ENCODE measurements at regions not wholly inside any gene's neighbourhood (a gene's known extent, or its start where the extent isn't known, plus 50 kb on each side); places are given as distances from the start of the nearest gene placed in this dataset.

DNA sequence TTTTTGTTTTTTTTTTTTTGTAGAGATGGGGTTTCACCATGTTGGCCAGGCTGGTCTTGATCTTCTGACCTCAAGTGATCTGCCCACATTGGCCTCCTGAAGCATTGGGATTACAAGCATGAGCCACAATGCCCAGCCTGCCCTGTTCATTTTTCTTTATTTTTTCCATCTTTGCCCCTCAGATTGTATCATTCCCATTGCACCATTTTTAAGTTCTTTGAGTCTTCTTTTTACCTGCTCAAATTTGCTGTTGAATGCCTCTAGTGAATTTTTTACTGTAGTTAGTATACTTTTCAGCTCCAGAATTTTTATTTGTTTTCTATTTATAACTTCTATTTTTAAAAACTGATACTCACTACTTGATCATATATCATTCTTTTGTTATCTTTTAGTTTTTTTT lies 101.4 kb upstream of the SLC4A10 start:
- Histone ChIP-seq H3K27me3 (ENCODE audit: control insufficient read depth, insufficient read depth, low read length) (no peaks in the 10 kb centered on the region), H4K5ac (ENCODE audit: low read depth, low read length) (no peak overlapping the region), H2BK20ac (ENCODE audit: low read depth, low read length) (no peak overlapping the region), H2BK15ac (ENCODE audit: low read depth, low read length) (no peak overlapping the region), H2BK120ac (ENCODE audit: low read depth, low read length) (no peak overlapping the region), H3K4me2 (ENCODE audit: low read depth, low read length) (no peak overlapping the region), H3K9ac (ENCODE audit: low read depth, low read length) (no peak overlapping the region), H3K36me3 (ENCODE audit: control insufficient read depth, insufficient read depth, low read length) (no peaks in the 10 kb centered on the region), H4K91ac (ENCODE audit: insufficient read depth, low read depth, low read length) (no peak overlapping the region), H4K8ac (ENCODE audit: low read depth in 2 of 2, low read length in 2 of 2) (no peak overlapping the region), H3K14ac (replicated peaks; ENCODE audit: low read depth, low read length) (no peak overlapping the region), H3K56ac (ENCODE audit: extremely low read depth, insufficient read depth, low read length) (no peak overlapping the region), H2AK5ac (ENCODE audit: low read depth, low read length) (no peak overlapping the region), H3K4me1 (ENCODE audit: control insufficient read depth, insufficient read depth, low read length) (no peaks in the 10 kb centered on the region), H2AK9ac (replicated peaks; ENCODE audit: low read depth, low read length, poor library complexity) (no peak overlapping the region), H2AFZ (replicated peaks; ENCODE audit: low read length, poor library complexity) (no peak overlapping the region), H3K9me3 (ENCODE audit: control insufficient read depth, insufficient read depth, low read length) (no peaks in the 10 kb centered on the region), H2BK5ac (ENCODE audit: low read depth, low read length, poor library complexity, severe bottlenecking) (no peak overlapping the region), H3K27ac (ENCODE audit: insufficient read depth, low read length) (no peak overlapping the region), H3K4ac (ENCODE audit: low read depth, low read length) (no peak overlapping the region), H3K23ac (ENCODE audit: low read depth, low read length) (no peak overlapping the region), H3K79me1 (ENCODE audit: low read depth in 1 of 2, low read length in 2 of 2) (no peaks in the 10 kb centered on the region), H3K9me1 (ENCODE audit: insufficient read depth, low read length) (no peaks in the 10 kb centered on the region), H3K4me3 (ENCODE audit: insufficient read depth, low read depth, low read length) (no peak overlapping the region), H4K20me1 (ENCODE audit: insufficient read depth, low read length) (no peaks in the 10 kb centered on the region), H3K18ac (ENCODE audit: low read depth, low read length) (no peak overlapping the region)
- POLR2A ChIA-PET (ENCODE audit: unreplicated experiment): no interaction called here
- DNase-seq: no peak
- dilution Hi-C loops (cut with HindIII; ENCODE audit: low sequenced_read_pairs, unreplicated experiment): no loop called here
- ATAC-seq (ENCODE audit: low read depth): no peak
- BruUV-seq (replicated peaks): no TSS peak
- intact Hi-C loops (cut with micrococcal nuclease): no loop called here
- TF ChIP-seq MAFK (IDR thresholded peaks at IDR 0.05; ENCODE audit: low read depth, low read length) (no peak), MAZ (IDR thresholded peaks at IDR 0.05; ENCODE audit: borderline replicate concordance, low read depth, low read length) (no peak), RAD21 (IDR thresholded peaks at IDR 0.05; ENCODE audit: low read length) (no peak), POLR2A (IDR thresholded peaks at IDR 0.05; ENCODE audit: low read depth, low read length) (no peak), CHD1 (IDR thresholded peaks at IDR 0.05; ENCODE audit: low read depth, low read length) (no peak), MXI1 (IDR thresholded peaks at IDR 0.05; ENCODE audit: borderline replicate concordance, low read depth, low read length) (no peak), NFE2L2 (IDR thresholded peaks at IDR 0.05; ENCODE audit: low read depth, low read length) (no peak), RCOR1 (IDR thresholded peaks at IDR 0.05; ENCODE audit: insufficient replicate concordance, low read length) (no peak), CEBPB (IDR thresholded peaks at IDR 0.05; ENCODE audit: low read depth, low read length) (no peak), SMC3 (IDR thresholded peaks at IDR 0.05; ENCODE audit: low read depth, low read length) (no peak), FOS (IDR thresholded peaks at IDR 0.05; ENCODE audit: low read depth, low read length) (no peak), BHLHE40 (IDR thresholded peaks at IDR 0.05; ENCODE audit: low read depth, low read length) (no peak), RFX5 (IDR thresholded peaks at IDR 0.05; ENCODE audit: low read depth, low read length) (no peak)
- TF ChIP-seq, protein P1, sequence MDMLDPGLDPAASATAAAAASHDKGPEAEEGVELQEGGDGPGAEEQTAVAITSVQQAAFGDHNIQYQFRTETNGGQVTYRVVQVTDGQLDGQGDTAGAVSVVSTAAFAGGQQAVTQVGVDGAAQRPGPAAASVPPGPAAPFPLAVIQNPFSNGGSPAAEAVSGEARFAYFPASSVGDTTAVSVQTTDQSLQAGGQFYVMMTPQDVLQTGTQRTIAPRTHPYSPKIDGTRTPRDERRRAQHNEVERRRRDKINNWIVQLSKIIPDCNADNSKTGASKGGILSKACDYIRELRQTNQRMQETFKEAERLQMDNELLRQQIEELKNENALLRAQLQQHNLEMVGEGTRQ (IDR thresholded peaks at IDR 0.05; ENCODE audit: low read depth, low read length): no peak
- TF ChIP-seq, protein P2, sequence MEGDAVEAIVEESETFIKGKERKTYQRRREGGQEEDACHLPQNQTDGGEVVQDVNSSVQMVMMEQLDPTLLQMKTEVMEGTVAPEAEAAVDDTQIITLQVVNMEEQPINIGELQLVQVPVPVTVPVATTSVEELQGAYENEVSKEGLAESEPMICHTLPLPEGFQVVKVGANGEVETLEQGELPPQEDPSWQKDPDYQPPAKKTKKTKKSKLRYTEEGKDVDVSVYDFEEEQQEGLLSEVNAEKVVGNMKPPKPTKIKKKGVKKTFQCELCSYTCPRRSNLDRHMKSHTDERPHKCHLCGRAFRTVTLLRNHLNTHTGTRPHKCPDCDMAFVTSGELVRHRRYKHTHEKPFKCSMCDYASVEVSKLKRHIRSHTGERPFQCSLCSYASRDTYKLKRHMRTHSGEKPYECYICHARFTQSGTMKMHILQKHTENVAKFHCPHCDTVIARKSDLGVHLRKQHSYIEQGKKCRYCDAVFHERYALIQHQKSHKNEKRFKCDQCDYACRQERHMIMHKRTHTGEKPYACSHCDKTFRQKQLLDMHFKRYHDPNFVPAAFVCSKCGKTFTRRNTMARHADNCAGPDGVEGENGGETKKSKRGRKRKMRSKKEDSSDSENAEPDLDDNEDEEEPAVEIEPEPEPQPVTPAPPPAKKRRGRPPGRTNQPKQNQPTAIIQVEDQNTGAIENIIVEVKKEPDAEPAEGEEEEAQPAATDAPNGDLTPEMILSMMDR (conservative IDR thresholded peaks at IDR 0.05; ENCODE audit: low read depth, low read length): no peak
- TF ChIP-seq, protein P3, sequence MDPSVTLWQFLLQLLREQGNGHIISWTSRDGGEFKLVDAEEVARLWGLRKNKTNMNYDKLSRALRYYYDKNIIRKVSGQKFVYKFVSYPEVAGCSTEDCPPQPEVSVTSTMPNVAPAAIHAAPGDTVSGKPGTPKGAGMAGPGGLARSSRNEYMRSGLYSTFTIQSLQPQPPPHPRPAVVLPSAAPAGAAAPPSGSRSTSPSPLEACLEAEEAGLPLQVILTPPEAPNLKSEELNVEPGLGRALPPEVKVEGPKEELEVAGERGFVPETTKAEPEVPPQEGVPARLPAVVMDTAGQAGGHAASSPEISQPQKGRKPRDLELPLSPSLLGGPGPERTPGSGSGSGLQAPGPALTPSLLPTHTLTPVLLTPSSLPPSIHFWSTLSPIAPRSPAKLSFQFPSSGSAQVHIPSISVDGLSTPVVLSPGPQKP (IDR thresholded peaks at IDR 0.05; ENCODE audit: borderline replicate concordance, low read depth, low read length): no peak
- in situ Hi-C loops (cut with MboI; ENCODE audit: low sequenced_read_pairs): no loop called here
- CTCF ChIA-PET: no interaction called here
